IMR-90 (cell line): ENCODE measurements at regions not wholly inside any gene's neighbourhood (a gene's known extent, or its start where the extent isn't known, plus 50 kb on each side); places are given as distances from the start of the nearest gene placed in this dataset.

Experiments used
- ATAC-seq: fragments of 200-7000 bp; cut with Tn5 transposase; 2 replicates; pipeline ENCODE4 v1.9.1; 2020; ENCODE audit warnings: low read depth, mild to moderate bottlenecking, moderate library complexity
- BruUV-seq: library from RNA; stranded (reverse); fragments of 400-500 nt; replicated peaks from 2 replicates; lab custom pipeline; 2021; lab: Mats Ljungman, UMichigan
- CTCF ChIA-PET: fragments of 300-600 bp; formaldehyde crosslinking; extraction: SDS; loops from one replicate; lab custom pipeline; 2021; ENCODE audit warnings: antibody characterized with exemption; lab: Yijun Ruan, JAX
- POLR2A ChIA-PET: fragments of 300-600 bp; sonication (Branson Sonifier 250); formaldehyde crosslinking; loops from one replicate; lab custom pipeline; 2022; ENCODE audit warnings: antibody characterized with exemption; ENCODE audit not compliant: unreplicated experiment; lab: Charles Lee
- DNase-seq: peaks from one replicate; pipeline ENCODE4 v3.0.0; 2013
- H2AFZ ChIP-seq: replicated peaks from 2 replicates; pipeline ENCODE3; 2013; ENCODE audit warnings: low read length, mild to moderate bottlenecking; ENCODE audit not compliant: poor library complexity
- H2AK5ac ChIP-seq: 2 replicates; pipeline ENCODE4 v1.6.1; 2013; ENCODE audit warnings: low read depth, low read length, inconsistent platforms
- H2AK9ac ChIP-seq: replicated peaks from 2 replicates; pipeline ENCODE3; 2013; ENCODE audit warnings: mild to moderate bottlenecking, low read depth, low read length, moderate library complexity; ENCODE audit not compliant: poor library complexity
- H2BK120ac ChIP-seq: 2 replicates; pipeline ENCODE4 v1.6.1; 2013; ENCODE audit warnings: low read depth, low read length, inconsistent platforms
- H2BK15ac ChIP-seq: 3 replicates; pipeline ENCODE4 v1.6.1; 2013; ENCODE audit warnings: low read depth, low read length, inconsistent platforms
- H2BK20ac ChIP-seq: 2 replicates; pipeline ENCODE4 v1.6.1; 2013; ENCODE audit warnings: low read depth, mild to moderate bottlenecking, inconsistent platforms, low read length, moderate library complexity
- H2BK5ac ChIP-seq: 2 replicates; pipeline ENCODE4 v1.6.1; 2013; ENCODE audit warnings: mild to moderate bottlenecking, low read depth, low read length, inconsistent platforms; ENCODE audit not compliant: poor library complexity, severe bottlenecking
- H3K14ac ChIP-seq: replicated peaks from 2 replicates; pipeline ENCODE4 v1.6.1; 2013; ENCODE audit warnings: low read depth, low read length, inconsistent platforms
- H3K18ac ChIP-seq: 2 replicates; pipeline ENCODE4 v1.6.1; 2013; ENCODE audit warnings: low read depth, low read length, control low read depth
- H3K23ac ChIP-seq: 2 replicates; pipeline ENCODE4 v1.6.1; 2013; ENCODE audit warnings: low read depth, low read length, inconsistent platforms
- H3K27ac ChIP-seq: 2 replicates; pipeline ENCODE4 v1.5.1; 2013; ENCODE audit warnings: mild to moderate bottlenecking, control low read depth, low read length; ENCODE audit not compliant: insufficient read depth
- H3K27me3 ChIP-seq: 2 replicates; pipeline ENCODE4 v1.6.1; 2013; ENCODE audit warnings: low read length; ENCODE audit not compliant: control insufficient read depth, insufficient read depth
- H3K36me3 ChIP-seq: 2 replicates; pipeline ENCODE4 v1.6.1; 2013; ENCODE audit warnings: low read length, mixed read lengths; ENCODE audit not compliant: control insufficient read depth, insufficient read depth
- H3K4ac ChIP-seq: 2 replicates; pipeline ENCODE4 v1.6.1; 2013; ENCODE audit warnings: low read depth, low read length, inconsistent platforms
- H3K4me1 ChIP-seq: 2 replicates; pipeline ENCODE4 v1.6.1; 2013; ENCODE audit warnings: low read length, mixed read lengths; ENCODE audit not compliant: control insufficient read depth, insufficient read depth
- H3K4me2 ChIP-seq: 2 replicates; pipeline ENCODE4 v1.6.1; 2013; ENCODE audit warnings: low read depth, mild to moderate bottlenecking, control low read depth, low read length, moderate library complexity
- H3K4me3 ChIP-seq: 2 replicates; pipeline ENCODE4 v1.5.1; 2013; ENCODE audit warnings: low read depth, mild to moderate bottlenecking, control low read depth, low read length, moderate library complexity; ENCODE audit not compliant: insufficient read depth
- H3K56ac ChIP-seq: 2 replicates; pipeline ENCODE4 v1.6.1; 2013; ENCODE audit warnings: low read length, inconsistent platforms; ENCODE audit not compliant: insufficient read depth; ENCODE audit errors: extremely low read depth
- H3K79me1 ChIP-seq, 2 experiments: 2 replicates each; pipeline ENCODE4 v1.6.1; 2013; ENCODE audit warnings: low read length in 2 of 2, inconsistent platforms in 1 of 2, low read depth in 1 of 2
- H3K9ac ChIP-seq: 2 replicates; pipeline ENCODE4 v1.6.1; 2013; ENCODE audit warnings: low read depth, low read length, control low read depth
- H3K9me1 ChIP-seq: 2 replicates; pipeline ENCODE4 v1.6.1; 2013; ENCODE audit warnings: low read length, inconsistent platforms; ENCODE audit not compliant: insufficient read depth
- H3K9me3 ChIP-seq: 2 replicates; pipeline ENCODE4 v1.6.1; 2013; ENCODE audit warnings: low read length; ENCODE audit not compliant: control insufficient read depth, insufficient read depth
- H4K20me1 ChIP-seq: 2 replicates; pipeline ENCODE4 v1.6.1; 2013; ENCODE audit warnings: low read length, inconsistent platforms; ENCODE audit not compliant: insufficient read depth
- H4K5ac ChIP-seq: 2 replicates; pipeline ENCODE4 v1.6.1; 2013; ENCODE audit warnings: mild to moderate bottlenecking, low read depth, low read length, control low read depth
- H4K8ac ChIP-seq, 2 experiments: 2 replicates each; pipeline ENCODE4 v1.6.1; 2013; ENCODE audit warnings: low read depth in 2 of 2, low read length in 2 of 2, control low read depth in 1 of 2, inconsistent platforms in 1 of 2
- H4K91ac ChIP-seq: 2 replicates; pipeline ENCODE4 v1.6.1; 2013; ENCODE audit warnings: low read depth, low read length, inconsistent platforms; ENCODE audit not compliant: insufficient read depth
- CHD1 ChIP-seq: IDR thresholded peaks from 2 replicates; pipeline ENCODE4 v1.6.1; 2012; ENCODE audit warnings: low read depth, low read length, improper control_type of control experiment
- MAZ ChIP-seq: IDR thresholded peaks from 2 replicates; pipeline ENCODE4 v1.6.1; 2012; ENCODE audit warnings: low read depth, mild to moderate bottlenecking, low read length, improper control_type of control experiment, moderate library complexity, borderline replicate concordance
- POLR2A ChIP-seq: IDR thresholded peaks from 2 replicates; pipeline ENCODE4 v1.6.1; 2012; ENCODE audit warnings: mild to moderate bottlenecking, low read depth, low read length
- WGBS, 2 experiments: methylation state at CpG; one replicate each; pipeline versions ENCODE4 v1.1.5 to v1.1.7; 2013; ENCODE audit warnings: missing lambda C conversion rate in 2 of 2; ENCODE audit not compliant: insufficient read length in 1 of 2; ENCODE audit errors: extremely low coverage in 2 of 2; 5-methylcytosine and 5-hydroxymethylcytosine counted together
- dilution Hi-C: fragments of 300-500 bp; cut with HindIII; formaldehyde crosslinking; loops from one replicate; pipeline ENCODE4 v1.14.3; 2018; ENCODE audit warnings: low sequenced_read_pairs; ENCODE audit not compliant: unreplicated experiment
- in situ Hi-C: fragments of 300-500 bp; cut with MboI; formaldehyde crosslinking; loops from 3 replicates; pipeline ENCODE4 v1.14.3; 2019; ENCODE audit warnings: low sequenced_read_pairs, inconsistent platforms, mixed read lengths
- intact Hi-C: fragments of 100-400 bp; cut with micrococcal nuclease; formaldehyde crosslinking; loops from 2 replicates; pipeline ENCODE4 v1.10.0; 2022

DNA sequence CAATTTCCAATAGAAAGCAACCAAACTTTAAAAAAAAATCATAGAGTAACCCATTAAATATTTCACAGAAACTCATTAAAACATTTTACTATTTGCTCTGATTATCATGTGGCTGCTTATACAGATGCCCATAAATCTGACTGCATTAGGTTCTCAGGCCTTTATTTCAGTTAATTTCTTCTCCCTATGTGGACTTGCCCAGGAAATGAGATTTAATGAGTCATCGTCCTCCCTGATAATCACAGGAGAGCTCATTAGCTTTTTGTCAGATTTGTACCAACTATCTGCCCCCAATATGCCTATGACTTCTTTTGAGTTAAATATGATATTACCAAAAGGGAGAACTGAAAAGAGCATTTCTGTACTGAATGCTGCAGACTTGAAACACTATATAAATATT, 168.0 kb downstream of the FOXB1 start:
- H3K27ac ChIP-seq, result no peak overlapping the region
- no peaks in the 10 kb centered on the region for H3K79me1 ChIP-seq
- H3K18ac ChIP-seq, result no peak overlapping the region
- no peak overlapping the region for H2BK5ac ChIP-seq
- ATAC-seq (no peak), DNase-seq (no peak)
- peaks cover 4% of the 10 kb centered on the region; the same call in 1 of the 2 replicates for H3K27me3 ChIP-seq
- H3K9ac ChIP-seq, result no peak overlapping the region
- CTCF ChIA-PET, result no interaction called here
- H4K20me1 ChIP-seq, result no peaks in the 10 kb centered on the region
- no peak overlapping the region for H3K14ac ChIP-seq
- no peak overlapping the region for H2AK5ac ChIP-seq
- no peak overlapping the region for H4K91ac ChIP-seq
- POLR2A ChIA-PET, result no interaction called here
- H2AK9ac ChIP-seq, result no peak overlapping the region
- in situ Hi-C loops, result no loop called here
- no peak overlapping the region for H2AFZ ChIP-seq
- no peak overlapping the region for H4K8ac ChIP-seq
- no CpG with 5 or more reads among the region's 1 CpG for WGBS, 2 experiments
- dilution Hi-C loops, result no loop called here
- H3K56ac ChIP-seq, result no peak overlapping the region
- H2BK15ac ChIP-seq, result no peak overlapping the region
- BruUV-seq, result no TSS peak
- H3K9me3 ChIP-seq, result no peaks in the 10 kb centered on the region
- no peaks in the 10 kb centered on the region for H3K9me1 ChIP-seq
- H2BK20ac ChIP-seq, result no peak overlapping the region
- H4K5ac ChIP-seq, result no peak overlapping the region
- intact Hi-C loops, result no loop called here
- H3K4me1 ChIP-seq, result no peaks in the 10 kb centered on the region
- no peak overlapping the region for H3K4me2 ChIP-seq
- no peak overlapping the region for H3K4ac ChIP-seq
- no peak overlapping the region for H2BK120ac ChIP-seq
- no peak overlapping the region for H3K4me3 ChIP-seq
- H3K36me3 ChIP-seq, result no peaks in the 10 kb centered on the region
- TF ChIP-seq MAZ, result no peak
- TF ChIP-seq CHD1, result no peak
- TF ChIP-seq POLR2A, result no peak
- no peak overlapping the region for H3K23ac ChIP-seq
